A673 (cell line): ENCODE measurements at regions not wholly inside any gene's neighbourhood (a gene's known extent, or its start where the extent isn't known, plus 50 kb on each side); places are given as distances from the start of the nearest gene placed in this dataset.

ENCODE experiments used
- BruUV-seq: library from RNA; stranded (reverse); fragments of 400-500 nt; replicated peaks from 2 replicates; lab custom pipeline; 2021; lab: Mats Ljungman, UMichigan
- CTCF ChIA-PET: fragments of 300-600 bp; sonication (Branson Sonifier 250); formaldehyde crosslinking; loops from one replicate; lab custom pipeline; 2022; ENCODE audit warnings: antibody characterized with exemption; lab: Charles Lee
- POLR2A ChIA-PET: fragments of 300-600 bp; sonication (Branson Sonifier 250); formaldehyde crosslinking; loops from one replicate; lab custom pipeline; 2022; ENCODE audit warnings: antibody characterized with exemption; ENCODE audit not compliant: low non-redundant PET; lab: Charles Lee
- DNase-seq: peaks from one replicate; pipeline ENCODE4 v3.0.0-alpha.2; 2015; ENCODE audit warnings: low spot score
- H3K27ac ChIP-seq: fragments of 200-600 bp; sonication (generic); 2 replicates; pipeline ENCODE4 v1.5.1; 2016; ENCODE audit warnings: mixed run types, low read depth, mild to moderate bottlenecking, mixed read lengths, antibody characterized with exemption, low read length; ENCODE audit not compliant: poor library complexity, severe bottlenecking
- H3K27me3 ChIP-seq: fragments of 200-600 bp; sonication (generic); replicated peaks from 2 replicates; pipeline ENCODE4 v1.6.1; 2017; ENCODE audit warnings: mixed run types, low read depth, mild to moderate bottlenecking, mixed read lengths, antibody characterized with exemption, low read length; ENCODE audit not compliant: insufficient read depth, poor library complexity
- H3K36me3 ChIP-seq: fragments of 200-600 bp; sonication (generic); 2 replicates; pipeline ENCODE4 v1.6.1; 2016; ENCODE audit warnings: mixed run types, mild to moderate bottlenecking, mixed read lengths, antibody characterized with exemption, low read length; ENCODE audit not compliant: insufficient read depth, poor library complexity, severe bottlenecking
- H3K4me1 ChIP-seq: fragments of 200-600 bp; sonication (generic); 2 replicates; pipeline ENCODE4 v1.6.1; 2017; ENCODE audit warnings: mixed run types, mild to moderate bottlenecking, mixed read lengths, antibody characterized with exemption, low read length; ENCODE audit not compliant: insufficient read depth, poor library complexity, severe bottlenecking
- H3K4me3 ChIP-seq: fragments of 200-600 bp; sonication (generic); 2 replicates; pipeline ENCODE4 v1.5.1; 2016; ENCODE audit warnings: low read depth, mixed run types, mild to moderate bottlenecking, mixed read lengths, low read length; ENCODE audit not compliant: poor library complexity, severe bottlenecking
- H3K9me3 ChIP-seq: fragments of 200-600 bp; sonication (generic); 2 replicates; pipeline ENCODE4 v1.6.1; 2016; ENCODE audit warnings: mixed run types, low read depth, mild to moderate bottlenecking, mixed read lengths, antibody characterized with exemption, low read length; ENCODE audit not compliant: poor library complexity, severe bottlenecking
- CTCF ChIP-seq: fragments of 300-800, 200-600 bp; sonication (generic); conservative IDR thresholded peaks from 2 replicates; pipeline ENCODE4 v1.5.1; 2017; ENCODE audit warnings: low read depth, mild to moderate bottlenecking, antibody characterized with exemption, low read length, moderate library complexity, mixed read lengths
- EZH2 ChIP-seq: fragments of 200-600 bp; sonication (generic); IDR thresholded peaks from 2 replicates; pipeline ENCODE4 v1.6.1; 2017; ENCODE audit warnings: borderline replicate concordance, low read depth, mild to moderate bottlenecking, mixed read lengths, antibody characterized with exemption, low read length; ENCODE audit not compliant: poor library complexity, severe bottlenecking
- intact Hi-C: fragments of 100-400 bp; cut with micrococcal nuclease; formaldehyde crosslinking; loops from one replicate; pipeline ENCODE4 v1.10.0; 2022; ENCODE audit not compliant: unreplicated experiment

GRCh38 chrX:137646472-137646871 is 80.5 kb downstream of the ZIC3 start:
- Histone ChIP-seq H3K9me3 (no peaks in the 10 kb centered on the region), H3K4me1 (peaks cover 7% of the 10 kb centered on the region), H3K4me3 (no peak overlapping the region), H3K36me3 (no peaks in the 10 kb centered on the region), H3K27ac (no peak overlapping the region), H3K27me3 (no peaks in the 10 kb centered on the region)
- no peak for TF ChIP-seq CTCF
- TF ChIP-seq EZH2: no peak
- POLR2A ChIA-PET: no interaction called here
- DNase-seq: no peak
- BruUV-seq: no TSS peak
- intact Hi-C loops: no loop called here
- CTCF ChIA-PET: no interaction called here

- no peaks in the 10 kb centered on the region for H3K4me1 ChIP-seq
- CTCF ChIA-PET: no interaction called here
- POLR2A ChIA-PET: no interaction called here
- DNase-seq: no peak
- H3K36me3 ChIP-seq: no peaks in the 10 kb centered on the region
- intact Hi-C loops: no loop called here
- no TSS peak for BruUV-seq
- TF ChIP-seq CTCF (no peak), EZH2 (no peak)
- H3K27me3 ChIP-seq: no peaks in the 10 kb centered on the region
- no peaks in the 10 kb centered on the region for H3K9me3 ChIP-seq
- H3K27ac ChIP-seq: no peak overlapping the region
- no peak overlapping the region for H3K4me3 ChIP-seq
These were observed 85.7 kb downstream of the ZIC3 start for GRCh38 chrX:137651647-137652046.

- CTCF ChIA-PET: no interaction called here
These were observed 86.2 kb downstream of the ZIC3 start for GRCh38 chrX:137652086-137652485.

More at GRCh38 chrX:137652086-137652485, 86.2 kb downstream of the ZIC3 start:
- Histone ChIP-seq H3K4me1 (no peaks in the 10 kb centered on the region), H3K9me3 (no peaks in the 10 kb centered on the region), H3K27me3 (no peaks in the 10 kb centered on the region), H3K4me3 (no peak overlapping the region), H3K27ac (no peak overlapping the region), H3K36me3 (no peaks in the 10 kb centered on the region)
- TF ChIP-seq EZH2 (no peak), CTCF (no peak)
- no TSS peak for BruUV-seq
- DNase-seq: no peak
- intact Hi-C loops: no loop called here
- POLR2A ChIA-PET: no interaction called here
